H1 (cell line): ENCODE measurements at regions not wholly inside any gene's neighbourhood (a gene's known extent, or its start where the extent isn't known, plus 50 kb on each side); places are given as distances from the start of the nearest gene placed in this dataset.

Source experiments
- CTCF ChIA-PET: fragments of 300-600 bp; sonication (Branson Sonifier 250); formaldehyde crosslinking; loops from one replicate; lab custom pipeline; 2021; ENCODE audit not compliant: partially characterized antibody; lab: Charles Lee
- POLR2A ChIA-PET: fragments of 300-600 bp; sonication (Branson Sonifier 250); formaldehyde crosslinking; loops from one replicate; lab custom pipeline; 2021; ENCODE audit warnings: inconsistent platforms; ENCODE audit not compliant: partially characterized antibody; lab: Charles Lee
- DNase-seq, 2 experiments: peaks; one replicate each; pipeline versions ENCODE4 v3.0.0 to v3.0.0-alpha.2; 2010 to 2022; ENCODE audit warnings: low spot score in 2 of 2, low read depth in 1 of 2, mixed read lengths in 1 of 2
- FAIRE-seq: peaks from 2 replicates; lab custom pipeline; 2011; peaks lifted over from hg19 to GRCh38; lab: Jason Lieb, UNC
- H2AFZ ChIP-seq: 2 replicates; pipeline ENCODE4 v1.8.1; 2012; ENCODE audit warnings: low read length, inconsistent platforms
- H2AK5ac ChIP-seq: 2 replicates; pipeline ENCODE4 v1.6.1; 2013; ENCODE audit warnings: low read depth, low read length
- H2BK120ac ChIP-seq: replicated peaks from 2 replicates; pipeline ENCODE3; 2013; ENCODE audit warnings: low read depth, low read length, inconsistent platforms
- H2BK12ac ChIP-seq: 2 replicates; pipeline ENCODE4 v1.6.1; 2013; ENCODE audit warnings: low read depth, low read length
- H2BK15ac ChIP-seq: 2 replicates; pipeline ENCODE4 v1.6.1; 2013; ENCODE audit warnings: low read length
- H2BK20ac ChIP-seq: 2 replicates; pipeline ENCODE4 v1.6.1; 2013; ENCODE audit warnings: low read length
- H2BK5ac ChIP-seq: 2 replicates; pipeline ENCODE4 v1.6.1; 2013; ENCODE audit warnings: low read depth, low read length
- H3K14ac ChIP-seq: 2 replicates; pipeline ENCODE4 v1.6.1; 2013; ENCODE audit warnings: inconsistent platforms; ENCODE audit not compliant: insufficient read length
- H3K18ac ChIP-seq: 2 replicates; pipeline ENCODE4 v1.6.1; 2013; ENCODE audit warnings: low read length; ENCODE audit errors: extremely low read depth
- H3K23ac ChIP-seq: 2 replicates; pipeline ENCODE4 v1.6.1; 2013; ENCODE audit warnings: inconsistent platforms; ENCODE audit not compliant: insufficient read length
- H3K23me2 ChIP-seq: 2 replicates; pipeline ENCODE4 v1.6.1; 2013; ENCODE audit warnings: low read depth, low read length
- H3K27ac ChIP-seq: 2 replicates; pipeline ENCODE4 v1.6.1; 2011; ENCODE audit warnings: low read depth, low read length, inconsistent platforms
- H3K27me3 ChIP-seq, 4 experiments: replicated peaks in 1 of 4; 1 replicate in 1 of 4; 2 replicates in 3 of 4; pipeline versions ENCODE4 v1.6.1 to v1.8.1; 2011 to 2013; ENCODE audit warnings: low read length in 3 of 4, mild to moderate bottlenecking in 3 of 4, inconsistent platforms in 2 of 4, mixed read lengths in 2 of 4, moderate library complexity in 1 of 4; ENCODE audit not compliant: control insufficient read depth in 3 of 4, insufficient read depth in 3 of 4; ENCODE audit errors: extremely low read depth in 1 of 4
- H3K36me3 ChIP-seq, 4 experiments: 2 replicates each; pipeline versions ENCODE4 v1.6.1 to v1.8.1; 2011 to 2013; ENCODE audit warnings: mild to moderate bottlenecking in 4 of 4, low read length in 3 of 4, moderate library complexity in 2 of 4, control low read depth in 1 of 4, inconsistent platforms in 1 of 4; ENCODE audit not compliant: insufficient read depth in 4 of 4, control insufficient read depth in 2 of 4
- H3K4ac ChIP-seq: replicated peaks from 2 replicates; pipeline ENCODE3; 2013; ENCODE audit warnings: low read length, low read depth, mixed read lengths, inconsistent platforms; ENCODE audit not compliant: insufficient read length
- H3K4me1 ChIP-seq, 4 experiments: replicated peaks in 1 of 4; 1 replicate in 1 of 4; 2 replicates in 3 of 4; pipeline versions ENCODE4 v1.6.1 to v1.8.1; 2011 to 2013; ENCODE audit warnings: low read length in 3 of 4, inconsistent platforms in 2 of 4, mixed read lengths in 1 of 4; ENCODE audit not compliant: insufficient read depth in 4 of 4, control insufficient read depth in 3 of 4
- H3K4me2 ChIP-seq, 2 experiments: 2 replicates each; pipeline versions ENCODE4 v1.6.1 to v1.8.1; 2011 to 2013; ENCODE audit warnings: low read depth in 2 of 2, low read length in 2 of 2, control low read depth in 1 of 2, inconsistent platforms in 1 of 2, mild to moderate bottlenecking in 1 of 2; ENCODE audit not compliant: insufficient read depth in 1 of 2
- H3K4me3 ChIP-seq, 4 experiments: fragments of 200-600, 300-600 bp in 1 of 4; sonication (generic), shearing (Covaris generic), sonication (Bioruptor Twin) in 1 of 4; 2 replicates each; pipeline versions ENCODE4 v1.5.1 to v1.8.1; 2011 to 2016; ENCODE audit warnings: low read length in 4 of 4, low read depth in 3 of 4, control low read depth in 2 of 4, inconsistent platforms in 2 of 4, mild to moderate bottlenecking in 2 of 4, mixed read lengths in 1 of 4, moderate library complexity in 1 of 4; ENCODE audit not compliant: insufficient read depth in 2 of 4; ENCODE audit errors: extremely low read depth in 1 of 4
- H3K56ac ChIP-seq: replicated peaks from 2 replicates; pipeline ENCODE3; 2013; ENCODE audit warnings: low read depth, mild to moderate bottlenecking, mixed read lengths, low read length, inconsistent platforms; ENCODE audit not compliant: insufficient read length
- H3K79me1 ChIP-seq: 2 replicates; pipeline ENCODE4 v1.6.1; 2013; ENCODE audit warnings: low read depth, low read length, control low read depth
- H3K79me2 ChIP-seq, 2 experiments: 2 replicates each; pipeline versions ENCODE4 v1.6.1 to v1.8.1; 2012 to 2013; ENCODE audit warnings: low read length in 2 of 2, mild to moderate bottlenecking in 2 of 2, inconsistent platforms in 1 of 2; ENCODE audit not compliant: insufficient read depth in 2 of 2, control insufficient read depth in 1 of 2
- H3K9ac ChIP-seq, 4 experiments: replicated peaks in 1 of 4; 1 replicate in 1 of 4; 2 replicates in 3 of 4; pipeline versions ENCODE4 v1.6.1 to v1.8.1; 2011 to 2013; ENCODE audit warnings: low read depth in 3 of 4, low read length in 3 of 4, control low read depth in 2 of 4, mild to moderate bottlenecking in 2 of 4, moderate library complexity in 2 of 4, inconsistent platforms in 1 of 4; ENCODE audit errors: extremely low read depth in 1 of 4
- H3K9me3 ChIP-seq, 2 experiments: 2 replicates each; pipeline versions ENCODE4 v1.6.1 to v1.8.1; 2012 to 2013; ENCODE audit warnings: mild to moderate bottlenecking in 2 of 2, moderate library complexity in 2 of 2, control low read depth in 1 of 2, inconsistent platforms in 1 of 2, low read depth in 1 of 2, low read length in 1 of 2, mixed read lengths in 1 of 2; ENCODE audit not compliant: insufficient read depth in 2 of 2
- H4K20me1 ChIP-seq, 2 experiments: replicated peaks in 1 of 2; 2 replicates each; pipeline versions ENCODE3 to v1.8.1; 2011 to 2013; ENCODE audit warnings: inconsistent platforms in 2 of 2, low read length in 2 of 2, mild to moderate bottlenecking in 1 of 2; ENCODE audit not compliant: insufficient read depth in 2 of 2, control insufficient read depth in 1 of 2
- H4K5ac ChIP-seq: 2 replicates; pipeline ENCODE4 v1.6.1; 2013; ENCODE audit warnings: low read length, low read depth, mixed read lengths, inconsistent platforms; ENCODE audit not compliant: insufficient read length
- H4K8ac ChIP-seq: 2 replicates; pipeline ENCODE4 v1.8.0; 2013; ENCODE audit warnings: mild to moderate bottlenecking, moderate library complexity, low read length, inconsistent platforms; ENCODE audit not compliant: insufficient read depth; ENCODE audit errors: extremely low read depth
- H4K91ac ChIP-seq: replicated peaks from 2 replicates; pipeline ENCODE3; 2013; ENCODE audit warnings: low read length, mixed read lengths, inconsistent platforms; ENCODE audit not compliant: insufficient read length
- ASH2L ChIP-seq: fragments of 200-600, 300-600 bp; sonication (generic); IDR thresholded peaks from one replicate; pipeline ENCODE4 v1.7.1; 2017; ENCODE audit warnings: low read length
- KDM4A ChIP-seq: IDR thresholded peaks from one replicate; pipeline ENCODE4 v1.7.1; 2012; ENCODE audit warnings: low read depth, mild to moderate bottlenecking, moderate library complexity, low read length, inconsistent platforms; ENCODE audit not compliant: severe bottlenecking
- POLR2A ChIP-seq, 2 experiments: IDR thresholded peaks; 1 replicate in 1 of 2; 2 replicates in 1 of 2; pipeline ENCODE4 v1.6.1; 2011; ENCODE audit warnings: low read depth in 2 of 2, low read length in 2 of 2, mild to moderate bottlenecking in 2 of 2; ENCODE audit errors: control extremely low read depth in 1 of 2
- POU5F1 ChIP-seq: IDR thresholded peaks from 2 replicates; pipeline ENCODE4 v1.6.1; 2011; ENCODE audit warnings: low read depth, mild to moderate bottlenecking, low read length, moderate library complexity
- RBBP5 ChIP-seq: IDR thresholded peaks from 2 replicates; pipeline ENCODE4 v1.7.1; 2012; ENCODE audit warnings: low read depth, mild to moderate bottlenecking, inconsistent platforms, low read length, moderate library complexity, borderline replicate concordance
- SP1 ChIP-seq: IDR thresholded peaks from 2 replicates; pipeline ENCODE4 v1.6.1; 2011; ENCODE audit warnings: low read depth, low read length
- SP4 ChIP-seq: IDR thresholded peaks from 2 replicates; pipeline ENCODE4 v1.6.1; 2012; ENCODE audit warnings: low read length, inconsistent platforms
- TEAD4 ChIP-seq: IDR thresholded peaks from 2 replicates; pipeline ENCODE4 v1.6.1; 2012; ENCODE audit warnings: low read depth, low read length, inconsistent platforms, mixed read lengths
- WGBS, 2 experiments: shearing (Covaris generic) in 1 of 2; methylation state at CpG; one replicate each; pipeline versions ENCODE4 v1.1.6 to v1.1.7; 2013 to 2015; ENCODE audit warnings: low lambda C conversion rate in 2 of 2, mixed read lengths in 2 of 2, inconsistent platforms in 1 of 2, low coverage in 1 of 2, missing lambda C conversion rate in 1 of 2; ENCODE audit not compliant: insufficient replicate concordance in 2 of 2, insufficient coverage in 1 of 2, insufficient read length in 1 of 2; ENCODE audit errors: extremely low coverage in 1 of 2, missing lambda C conversion rate in 1 of 2; 5-methylcytosine and 5-hydroxymethylcytosine counted together
- TF ChIP-seq, protein P1 (sequence below): IDR thresholded peaks from 2 replicates; pipeline ENCODE4 v1.6.1; 2011; ENCODE audit warnings: low read depth, mild to moderate bottlenecking, low read length; ENCODE audit not compliant: insufficient read depth

DNA sequence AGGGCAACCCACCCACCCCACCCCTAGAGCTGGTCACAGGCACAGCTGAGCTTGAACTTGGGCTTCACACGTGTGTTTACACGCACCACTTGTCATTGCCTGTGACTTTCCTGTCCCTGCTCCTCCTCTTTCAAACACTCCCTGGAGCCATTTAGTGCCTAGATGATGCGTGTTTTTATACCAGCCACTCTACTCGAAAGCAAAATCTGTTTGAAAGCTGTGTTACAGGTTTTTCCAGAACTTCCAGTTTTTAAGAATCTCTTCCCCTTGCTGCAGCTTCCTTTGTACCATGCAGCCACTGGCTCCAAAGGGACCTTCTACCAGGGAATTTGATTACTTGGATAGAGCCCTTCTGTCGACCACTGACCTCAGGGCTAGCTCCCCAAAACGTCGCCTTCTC, 78.8 kb upstream of the SPRY4 start:
- Histone ChIP-seq H3K23me2 (no peaks in the 10 kb centered on the region), H2BK20ac (no peak overlapping the region), H3K9ac (no peak overlapping the region), H3K4ac (no peak overlapping the region), H2BK15ac (no peak overlapping the region), H4K20me1 (no peaks in the 10 kb centered on the region), H4K8ac (no peak overlapping the region), H3K18ac (no peak overlapping the region), H3K36me3 (no peaks in the 10 kb centered on the region), H3K23ac (no peak overlapping the region), H3K14ac (no peak overlapping the region), H4K5ac (no peak overlapping the region), H3K4me1 (peaks cover 3 to 9% (median 6%) of the 10 kb centered on the region in 4 experiments), H2AK5ac (no peak overlapping the region), H2BK120ac (no peak overlapping the region), H2BK5ac (0 out of 2 replicates have a peak overlapping the region, but pooled peaks have one; percentile 4), H3K4me3 (no peak overlapping the region), H3K79me2 (no peaks in the 10 kb centered on the region; a peak in 1 of 4 replicates), H3K27ac (no peak overlapping the region), H2BK12ac (no peak overlapping the region), H3K27me3 (no peaks in the 10 kb centered on the region), H2AFZ (peak overlapping the region; percentile 12; the same call in 1 of the 2 replicates), H4K91ac (no peak overlapping the region), H3K56ac (no peak overlapping the region), H3K4me2 (no peak overlapping the region; a peak in 1 of 4 replicates), H3K9me3 (no peaks in the 10 kb centered on the region), H3K79me1 (no peaks in the 10 kb centered on the region)
- 73% methylated on average over 7 of the region's 7 CpGs; no CpG with 5 or more reads in 1 of the 2 experiments for WGBS, 2 experiments
- POLR2A ChIA-PET, result interaction anchor here (0.7 to 1.1 kb wide), 4 partner anchors 11 to 162 kb away, joined by 3 to 4 read pairs (median 3); no protein-coding TSS in a partner anchor
- TF ChIP-seq TEAD4 (no peak), RBBP5 (peak; percentile 31; the same call in 1 of the 2 replicates), SP1 (peak; percentile 64; the same call in 1 of the 2 replicates), KDM4A (no peak), SP4 (no peak), POU5F1 (no peak), ASH2L (peak; percentile 58), POLR2A (IDR thresholded peaks at IDR 0.05; ENCODE audit: control extremely low read depth in 1 of 2, low read depth in 2 of 2, low read length in 2 of 2) (no peak)
- TF ChIP-seq, protein P1, sequence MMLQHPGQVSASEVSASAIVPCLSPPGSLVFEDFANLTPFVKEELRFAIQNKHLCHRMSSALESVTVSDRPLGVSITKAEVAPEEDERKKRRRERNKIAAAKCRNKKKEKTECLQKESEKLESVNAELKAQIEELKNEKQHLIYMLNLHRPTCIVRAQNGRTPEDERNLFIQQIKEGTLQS, result no peak
- CTCF ChIA-PET, result interaction anchor here (0.6 to 2.2 kb wide), 7 partner anchors 10 to 310 kb away, joined by 3 to 7 read pairs (median 3); no protein-coding TSS in a partner anchor
- DNase-seq, result no peak
- no peak for FAIRE-seq
